Tibial nerve (tissue), 3 donors: ENCODE measurements at regions not wholly inside any gene's neighbourhood (a gene's known extent, or its start where the extent isn't known, plus 50 kb on each side); places are given as distances from the start of the nearest gene placed in this dataset.

Source experiments
- CTCF ChIP-seq, 5 experiments: fragments of 200-600 bp in 3 of 5; fragments of 450-650 bp in 2 of 5; sonication (generic) in 3 of 5; IDR thresholded peaks; one replicate each; pipeline ENCODE4 v1.5.1; 2016 to 2019; ENCODE audit warnings: antibody characterized with exemption in 5 of 5, mild to moderate bottlenecking in 3 of 5, moderate library complexity in 2 of 5
- POLR2A ChIP-seq, 2 donors: fragments of 450-650 bp; IDR thresholded peaks; one replicate each; pipeline ENCODE4 v1.6.1; 2017; ENCODE audit warnings: antibody characterized with exemption in 2 of 2, mild to moderate bottlenecking in 2 of 2, moderate library complexity in 2 of 2

- TF ChIP-seq POLR2A (IDR thresholded peaks at IDR 0.05) (no peak), CTCF (IDR thresholded peaks at IDR 0.05) (no peak)
Measured at GRCh38 chr19:31501427-31502195, 152.4 kb upstream of the TSHZ3 start.
